ENCODE measurements at regions not wholly inside any gene's neighbourhood (a gene's known extent, or its start where the extent isn't known, plus 50 kb on each side); places are given as distances from the start of the nearest gene placed in this dataset.

GRCh38 chr3:127113571-127113891 lies 79.4 kb upstream of the PRR23E start:
- TF ChIP-seq CTCF (IDR thresholded peaks at IDR 0.05; ENCODE audit: unreplicated experiment): no peak
- peaks cover 5% of the 10 kb centered on the region for H3K36me3 Mint-ChIP-seq (ENCODE audit: low read depth, unreplicated experiment)
- DNase-seq (ENCODE audit: low spot score): no peak
- no peak overlapping the region for H3K4me3 Mint-ChIP-seq (ENCODE audit: unreplicated experiment)
- H3K27ac Mint-ChIP-seq (ENCODE audit: unreplicated experiment): no peak overlapping the region
- H3K27me3 Mint-ChIP-seq (ENCODE audit: unreplicated experiment): no peaks in the 10 kb centered on the region
- peaks cover 5% of the 10 kb centered on the region for H3K9me3 Mint-ChIP-seq (ENCODE audit: unreplicated experiment)
- peaks cover 4% of the 10 kb centered on the region for H3K4me1 Mint-ChIP-seq (ENCODE audit: unreplicated experiment)

GRCh38 chr3:127114337-127115070 lies 78.4 kb upstream of the PRR23E start:
- TF ChIP-seq CTCF (IDR thresholded peaks at IDR 0.05; ENCODE audit: unreplicated experiment): no peak
- Mint-ChIP-seq H3K4me1 (ENCODE audit: unreplicated experiment) (peaks cover 4% of the 10 kb centered on the region), H3K27me3 (ENCODE audit: unreplicated experiment) (no peaks in the 10 kb centered on the region), H3K36me3 (ENCODE audit: low read depth, unreplicated experiment) (peaks cover 5% of the 10 kb centered on the region), H3K9me3 (ENCODE audit: unreplicated experiment) (peaks cover 5% of the 10 kb centered on the region), H3K27ac (ENCODE audit: unreplicated experiment) (no peak overlapping the region), H3K4me3 (ENCODE audit: unreplicated experiment) (no peak overlapping the region)
- no peak for DNase-seq (ENCODE audit: low spot score)

GRCh38 chr3:127115691-127116351 lies 77.1 kb upstream of the PRR23E start:
- no peak for DNase-seq (ENCODE audit: low spot score)
- Mint-ChIP-seq H3K4me3 (ENCODE audit: unreplicated experiment) (no peak overlapping the region), H3K36me3 (ENCODE audit: low read depth, unreplicated experiment) (peaks cover 5% of the 10 kb centered on the region), H3K27me3 (ENCODE audit: unreplicated experiment) (no peaks in the 10 kb centered on the region), H3K4me1 (ENCODE audit: unreplicated experiment) (peaks cover 4% of the 10 kb centered on the region), H3K9me3 (ENCODE audit: unreplicated experiment) (peaks cover 5% of the 10 kb centered on the region), H3K27ac (ENCODE audit: unreplicated experiment) (no peak overlapping the region)
- no peak for TF ChIP-seq CTCF (IDR thresholded peaks at IDR 0.05; ENCODE audit: unreplicated experiment)

- no peaks in the 10 kb centered on the region for H3K27me3 Mint-ChIP-seq (ENCODE audit: unreplicated experiment)
- DNase-seq (ENCODE audit: low spot score): no peak
- H3K4me1 Mint-ChIP-seq (ENCODE audit: unreplicated experiment): peaks cover 4% of the 10 kb centered on the region
- no peak overlapping the region for H3K4me3 Mint-ChIP-seq (ENCODE audit: unreplicated experiment)
- H3K9me3 Mint-ChIP-seq (ENCODE audit: unreplicated experiment): no peaks in the 10 kb centered on the region
- TF ChIP-seq CTCF (IDR thresholded peaks at IDR 0.05; ENCODE audit: unreplicated experiment): no peak
- no peaks in the 10 kb centered on the region for H3K36me3 Mint-ChIP-seq (ENCODE audit: low read depth, unreplicated experiment)
- no peak overlapping the region for H3K27ac Mint-ChIP-seq (ENCODE audit: unreplicated experiment)
These were observed 74.6 kb upstream of the PRR23E start for GRCh38 chr3:127118366-127118765.
